Subcutaneous abdominal adipose tissue (tissue), 5 donors: ENCODE measurements at regions not wholly inside any gene's neighbourhood (a gene's known extent, or its start where the extent isn't known, plus 50 kb on each side); places are given as distances from the start of the nearest gene placed in this dataset.

Experiments
- H3K27ac ChIP-seq: one replicate; pipeline ENCODE4 v1.7.0; 2013; ENCODE audit warnings: low read depth, mild to moderate bottlenecking, inconsistent platforms, low read length, moderate library complexity
- H3K27me3 ChIP-seq, 5 donors: one replicate each; pipeline ENCODE4 v1.7.0; 2013; ENCODE audit warnings: low read length in 5 of 5, inconsistent platforms in 1 of 5; ENCODE audit not compliant: control insufficient read depth in 5 of 5, insufficient read depth in 4 of 5
- H3K36me3 ChIP-seq, 5 donors: one replicate each; pipeline ENCODE4 v1.7.0; 2013; ENCODE audit warnings: low read length in 5 of 5; ENCODE audit not compliant: control insufficient read depth in 5 of 5, insufficient read depth in 5 of 5
- H3K4me1 ChIP-seq, 5 donors: one replicate each; pipeline ENCODE4 v1.7.0; 2013; ENCODE audit warnings: low read length in 5 of 5, mild to moderate bottlenecking in 3 of 5, moderate library complexity in 1 of 5; ENCODE audit not compliant: control insufficient read depth in 5 of 5, insufficient read depth in 5 of 5
- H3K4me3 ChIP-seq, 5 donors: one replicate each; pipeline ENCODE4 v1.7.0; 2013; ENCODE audit warnings: low read length in 5 of 5, low read depth in 1 of 5
- H3K9ac ChIP-seq, 5 donors: one replicate each; pipeline ENCODE4 v1.7.0; 2013; ENCODE audit warnings: low read length in 5 of 5, mild to moderate bottlenecking in 4 of 5, moderate library complexity in 3 of 5
- H3K9me3 ChIP-seq, 5 donors: one replicate each; pipeline ENCODE4 v1.7.0; 2013; ENCODE audit warnings: low read length in 5 of 5; ENCODE audit not compliant: control insufficient read depth in 5 of 5
- donor health status: healthy.
- donor health status: healthy.
- donor health status: healthy.
- donor health status: healthy.
- donor health status: healthy.

GRCh38 chr16:66156538-66156937 is 210.0 kb upstream of the CDH5 start:
- H3K4me1 ChIP-seq: peaks cover 0 to 8% (median 0%) of the 10 kb centered on the region in 5 donors
- H3K4me3 ChIP-seq: no peak overlapping the region
- no peak overlapping the region for H3K9ac ChIP-seq
- H3K9me3 ChIP-seq: no peaks in the 10 kb centered on the region
- H3K27ac ChIP-seq: no peak overlapping the region
- H3K27me3 ChIP-seq: no peaks in the 10 kb centered on the region
- H3K36me3 ChIP-seq: no peaks in the 10 kb centered on the region

DNA sequence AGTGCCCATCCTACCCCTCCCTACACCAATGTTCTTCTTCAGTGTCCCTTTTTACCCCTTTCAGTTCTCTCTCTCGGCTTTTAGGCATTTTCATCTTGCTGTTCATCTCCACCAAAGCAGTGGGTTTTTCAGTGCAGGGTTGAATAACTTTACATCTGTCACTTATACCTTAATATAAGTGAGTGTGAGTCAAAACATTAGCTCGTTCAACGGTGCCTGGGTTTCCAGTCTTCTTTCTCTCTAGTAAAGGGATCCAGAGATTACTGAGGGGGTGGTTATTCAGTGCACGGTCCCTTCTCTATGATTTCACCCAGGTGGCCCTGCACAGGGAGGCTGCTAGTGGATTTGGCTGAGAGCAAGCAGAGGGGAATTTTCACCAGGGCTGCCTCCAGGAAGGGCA is 210.6 kb upstream of the CDH5 start:
- Histone ChIP-seq H3K9me3 (no peaks in the 10 kb centered on the region), H3K36me3 (no peaks in the 10 kb centered on the region), H3K9ac (no peak overlapping the region), H3K27ac (no peak overlapping the region), H3K4me3 (no peak overlapping the region), H3K27me3 (no peaks in the 10 kb centered on the region), H3K4me1 (peaks cover 0 to 14% (median 5%) of the 10 kb centered on the region in 5 donors)

GRCh38 chr16:66154801-66155200 is 211.7 kb upstream of the CDH5 start:
- H3K27ac ChIP-seq: no peak overlapping the region
- no peaks in the 10 kb centered on the region for H3K9me3 ChIP-seq
- H3K36me3 ChIP-seq: no peaks in the 10 kb centered on the region
- H3K4me1 ChIP-seq: peaks cover 2 to 22% (median 12%) of the 10 kb centered on the region in 5 donors
- no peak overlapping the region for H3K4me3 ChIP-seq
- H3K27me3 ChIP-seq: no peaks in the 10 kb centered on the region
- H3K9ac ChIP-seq: no peak overlapping the region

DNA sequence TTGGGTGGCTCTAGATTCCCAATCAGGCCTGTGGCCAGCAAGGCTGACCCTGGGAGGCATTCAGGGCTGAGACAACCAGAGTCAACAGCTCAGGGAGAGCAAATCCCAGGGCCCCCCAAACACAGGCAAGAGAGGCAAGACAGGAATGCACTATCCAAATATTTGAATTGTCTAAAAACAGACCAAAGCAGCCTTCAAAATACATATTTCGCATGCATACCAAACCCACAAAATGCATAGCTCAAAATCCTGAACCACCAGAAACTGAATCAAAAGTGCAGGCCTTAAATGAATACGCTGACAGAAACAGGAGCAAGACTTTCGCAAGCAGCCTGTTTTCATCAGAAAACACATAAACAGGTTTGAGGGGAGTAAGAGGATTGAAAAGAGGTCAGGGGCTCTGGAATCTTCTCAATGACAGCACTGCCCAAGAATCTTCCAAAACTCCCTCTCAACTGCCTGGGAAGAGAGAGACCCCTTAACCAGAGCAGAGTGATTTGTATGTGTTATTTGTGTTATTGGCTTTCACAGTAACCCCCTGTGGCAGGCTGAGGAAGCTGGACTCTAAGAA is 213.6 kb upstream of the CDH5 start:
- peaks cover 2 to 27% (median 12%) of the 10 kb centered on the region in 5 donors for H3K4me1 ChIP-seq
- no peaks in the 10 kb centered on the region for H3K27me3 ChIP-seq
- H3K36me3 ChIP-seq: no peaks in the 10 kb centered on the region
- no peaks in the 10 kb centered on the region for H3K9me3 ChIP-seq
- no peak overlapping the region for H3K9ac ChIP-seq
- no peak overlapping the region for H3K4me3 ChIP-seq
- no peak overlapping the region for H3K27ac ChIP-seq

DNA sequence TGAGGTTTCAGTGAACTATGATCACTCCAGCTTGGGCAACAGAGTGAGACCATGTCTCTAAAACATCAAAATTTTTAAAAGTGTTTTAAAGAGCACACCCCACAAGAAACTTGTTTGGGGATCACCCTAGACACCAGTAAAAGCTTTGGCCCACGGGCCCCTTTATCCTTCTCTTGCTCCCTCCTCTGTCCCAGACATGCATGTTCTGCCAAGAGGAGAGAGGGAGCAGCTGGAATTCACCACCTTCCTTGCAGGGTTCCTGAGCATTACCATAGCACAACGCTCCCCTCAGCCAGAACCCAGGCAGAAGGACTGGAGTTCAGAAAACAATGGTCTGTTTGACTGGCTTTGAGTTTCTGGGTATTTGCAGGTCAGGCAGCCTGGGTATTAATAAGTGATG is 214.3 kb upstream of the CDH5 start:
- Histone ChIP-seq H3K9ac (no peak overlapping the region), H3K4me3 (no peak overlapping the region), H3K27me3 (no peaks in the 10 kb centered on the region), H3K9me3 (no peaks in the 10 kb centered on the region), H3K4me1 (peaks cover 2 to 27% (median 12%) of the 10 kb centered on the region in 5 donors), H3K36me3 (no peaks in the 10 kb centered on the region), H3K27ac (no peak overlapping the region)

DNA sequence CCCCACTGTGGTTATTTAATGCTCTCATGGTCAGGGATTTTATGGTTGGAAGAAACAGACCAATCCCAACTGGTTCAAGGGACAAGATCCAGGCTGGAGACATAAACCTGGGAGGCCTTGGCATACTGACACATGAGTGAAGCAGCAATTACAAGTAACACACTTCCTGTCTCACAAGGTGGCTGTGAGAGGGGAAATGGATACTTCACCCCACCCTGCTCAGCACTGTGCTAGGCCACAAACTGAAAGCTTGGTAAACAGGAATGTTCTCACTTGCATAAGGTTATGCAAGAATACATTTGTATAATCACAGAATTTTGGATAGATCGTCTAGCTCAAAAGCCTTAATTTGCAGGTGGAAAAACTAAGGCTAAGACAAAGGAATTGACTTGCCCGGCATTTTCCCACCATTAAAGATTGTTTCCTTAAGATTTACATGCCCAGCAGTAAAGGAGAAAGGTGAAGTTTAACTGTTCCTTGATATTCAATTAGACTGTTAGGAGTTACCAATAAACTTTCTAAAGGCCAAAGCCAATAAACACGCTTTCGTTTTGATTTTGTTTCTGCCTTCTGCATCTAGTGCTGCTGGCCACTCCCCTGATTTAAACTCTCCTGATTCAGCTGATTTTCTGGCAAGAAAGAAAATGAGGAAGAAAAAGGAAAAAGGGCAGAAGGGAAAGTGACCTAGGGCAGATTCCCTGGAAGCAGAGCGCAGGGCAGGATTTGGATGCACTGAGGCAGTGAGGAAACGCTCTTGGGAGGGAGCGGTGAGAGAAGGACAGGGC is 215.6 kb upstream of the CDH5 start:
- H3K36me3 ChIP-seq: no peaks in the 10 kb centered on the region
- peaks cover 0 to under 1% (median 0%) of the 10 kb centered on the region in 5 donors for H3K27me3 ChIP-seq
- no peak overlapping the region for H3K27ac ChIP-seq
- H3K9ac ChIP-seq: no peak overlapping the region
- no peaks in the 10 kb centered on the region for H3K9me3 ChIP-seq
- no peak overlapping the region for H3K4me3 ChIP-seq
- H3K4me1 ChIP-seq: peaks cover 2 to 27% (median 12%) of the 10 kb centered on the region in 5 donors

- Histone ChIP-seq H3K4me3 (no peak overlapping the region), H3K9me3 (no peaks in the 10 kb centered on the region), H3K27ac (no peak overlapping the region), H3K4me1 (peaks cover 2 to 21% (median 12%) of the 10 kb centered on the region in 5 donors), H3K36me3 (no peaks in the 10 kb centered on the region), H3K27me3 (peaks cover 0 to 3% (median 0%) of the 10 kb centered on the region in 5 donors), H3K9ac (no peak overlapping the region)
Measured at GRCh38 chr16:66147291-66147690, 219.2 kb upstream of the CDH5 start.

DNA sequence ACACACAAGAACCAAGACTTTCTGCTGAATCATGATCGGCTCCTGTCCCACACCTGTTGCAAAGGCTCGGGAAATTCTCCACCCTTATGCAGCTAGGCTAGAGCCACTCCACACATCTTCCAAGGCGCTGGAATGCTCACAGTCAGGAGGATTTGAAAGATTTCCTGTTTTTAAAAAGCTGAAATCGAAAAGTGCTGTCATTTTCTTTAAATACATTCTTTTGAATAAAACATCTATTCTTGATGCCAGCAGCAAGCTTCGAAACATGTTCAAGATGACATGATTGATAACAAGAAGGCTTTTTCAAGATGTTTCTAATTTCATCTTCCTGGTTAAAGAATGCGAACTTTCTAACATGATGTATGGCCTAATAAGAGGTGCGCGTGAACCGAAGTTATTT is 219.7 kb upstream of the CDH5 start:
- Histone ChIP-seq H3K9ac (no peak overlapping the region), H3K27me3 (peaks cover 0 to 3% (median 0%) of the 10 kb centered on the region in 5 donors), H3K36me3 (no peaks in the 10 kb centered on the region), H3K9me3 (no peaks in the 10 kb centered on the region), H3K4me1 (peaks cover 2 to 21% (median 12%) of the 10 kb centered on the region in 5 donors), H3K27ac (no peak overlapping the region), H3K4me3 (no peak overlapping the region)

DNA sequence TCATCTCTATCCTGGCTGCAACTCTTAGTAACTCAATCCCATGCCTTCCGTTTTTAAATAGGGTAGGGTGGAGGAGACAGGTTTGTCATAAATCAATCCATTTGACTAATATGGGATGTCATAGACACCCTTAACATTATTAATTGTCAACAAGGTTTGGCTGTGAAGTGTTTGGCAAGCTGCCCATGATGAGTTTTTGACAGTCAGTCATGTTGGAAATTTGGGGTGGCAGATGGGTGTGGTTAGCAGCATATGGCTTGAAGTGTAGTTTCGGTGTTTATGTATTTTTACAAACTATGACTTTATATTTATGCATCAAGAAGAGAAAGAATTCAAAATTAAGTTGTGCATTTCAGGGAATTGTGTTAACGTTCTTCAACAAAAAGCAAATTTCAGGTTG is 221.8 kb upstream of the CDH5 start:
- no peaks in the 10 kb centered on the region for H3K36me3 ChIP-seq
- peaks cover 0 to 3% (median 0%) of the 10 kb centered on the region in 5 donors for H3K27me3 ChIP-seq
- no peak overlapping the region for H3K27ac ChIP-seq
- H3K9ac ChIP-seq: no peak overlapping the region
- H3K9me3 ChIP-seq: no peaks in the 10 kb centered on the region
- H3K4me1 ChIP-seq: peaks cover 0 to 5% (median 0%) of the 10 kb centered on the region in 5 donors
- no peak overlapping the region for H3K4me3 ChIP-seq

DNA sequence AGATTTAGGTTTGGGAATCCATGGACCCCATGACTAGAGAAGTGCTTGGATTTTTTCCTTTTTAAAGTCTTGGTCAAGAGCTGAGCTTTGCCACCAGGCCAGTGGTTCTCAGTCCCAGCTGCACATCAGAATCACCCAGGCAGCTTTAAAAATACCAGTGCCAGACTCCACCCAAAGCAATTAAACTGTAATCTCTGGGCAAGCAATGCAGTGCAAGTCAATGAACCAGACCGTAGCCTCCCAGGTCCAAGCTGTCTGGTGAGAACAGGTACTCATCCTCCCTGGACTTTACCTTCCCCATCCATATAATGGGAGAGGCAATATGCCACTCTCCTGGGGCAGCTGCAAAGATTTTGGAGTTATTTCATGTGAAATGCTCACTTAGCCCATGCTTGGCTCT is 223.1 kb upstream of the CDH5 start:
- Histone ChIP-seq H3K4me3 (no peak overlapping the region), H3K36me3 (no peaks in the 10 kb centered on the region), H3K9me3 (no peaks in the 10 kb centered on the region)

More for the DNA sequence above, 223.1 kb upstream of the CDH5 start:
- Histone ChIP-seq H3K27ac (no peak overlapping the region), H3K4me1 (peaks cover 0 to 2% (median 0%) of the 10 kb centered on the region in 5 donors), H3K27me3 (peaks cover 0 to 3% (median 0%) of the 10 kb centered on the region in 5 donors), H3K9ac (no peak overlapping the region)
